BE2C (cell line): ENCODE measurements at regions not wholly inside any gene's neighbourhood (a gene's known extent, or its start where the extent isn't known, plus 50 kb on each side); places are given as distances from the start of the nearest gene placed in this dataset.
"Not testable (repeated sequence)": the region's sequence is repeated elsewhere in the genome, so short reads cannot be mapped to it uniquely, and the experiment has no call there.

ENCODE experiments used
- DNase-seq: peaks from one replicate; pipeline ENCODE4 v3.0.0-alpha.2; 2020
- H3K27me3 ChIP-seq: fragments of 250-450 bp; sonication (Bioruptor Pico); 2 replicates; pipeline ENCODE4 v1.5.1; 2020; ENCODE audit warnings: mild to moderate bottlenecking
- H3K36me3 ChIP-seq: fragments of 250-450 bp; sonication (Bioruptor Pico); 2 replicates; pipeline ENCODE4 v1.5.1; 2020; ENCODE audit warnings: mild to moderate bottlenecking
- H3K4me1 ChIP-seq: fragments of 250-450 bp; sonication (Bioruptor Pico); 2 replicates; pipeline ENCODE4 v1.5.1; 2020
- H3K4me3 ChIP-seq: 2 replicates; pipeline ENCODE4 v1.5.1; 2011; ENCODE audit warnings: low read depth, low read length
- H3K9me3 ChIP-seq: fragments of 250-450 bp; sonication (Bioruptor Pico); 2 replicates; pipeline ENCODE4 v1.5.1; 2020
- TF ChIP-seq, protein P1 (sequence below): IDR thresholded peaks from 2 replicates; pipeline ENCODE4 v1.5.1; 2012; ENCODE audit warnings: mild to moderate bottlenecking, low read depth, low read length

DNA sequence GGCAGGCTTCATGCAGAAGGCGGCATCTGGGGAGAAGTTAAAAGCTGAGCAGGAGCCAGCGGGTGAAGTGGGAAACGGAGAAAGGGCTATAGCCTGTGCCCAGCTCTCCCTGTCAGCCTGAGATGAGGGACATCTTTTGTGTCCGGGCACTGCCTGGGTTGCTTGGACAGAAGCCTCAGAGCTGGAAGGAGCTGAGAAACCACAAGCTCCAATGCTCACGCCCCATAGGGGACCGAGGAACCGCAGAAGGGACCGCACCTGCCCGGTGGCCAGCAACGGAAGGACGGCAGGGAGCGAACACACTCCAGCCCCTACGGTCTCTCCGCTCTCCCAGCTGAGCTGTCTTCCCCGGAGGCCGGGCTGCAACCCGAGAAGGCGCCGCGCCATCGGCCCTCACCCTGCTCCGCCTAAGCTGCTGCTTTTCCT lies 175.8 kb downstream of the NPIPB11 start:
- no peak for DNase-seq
- H3K27me3 ChIP-seq, result no peaks in the 10 kb centered on the region

DNA sequence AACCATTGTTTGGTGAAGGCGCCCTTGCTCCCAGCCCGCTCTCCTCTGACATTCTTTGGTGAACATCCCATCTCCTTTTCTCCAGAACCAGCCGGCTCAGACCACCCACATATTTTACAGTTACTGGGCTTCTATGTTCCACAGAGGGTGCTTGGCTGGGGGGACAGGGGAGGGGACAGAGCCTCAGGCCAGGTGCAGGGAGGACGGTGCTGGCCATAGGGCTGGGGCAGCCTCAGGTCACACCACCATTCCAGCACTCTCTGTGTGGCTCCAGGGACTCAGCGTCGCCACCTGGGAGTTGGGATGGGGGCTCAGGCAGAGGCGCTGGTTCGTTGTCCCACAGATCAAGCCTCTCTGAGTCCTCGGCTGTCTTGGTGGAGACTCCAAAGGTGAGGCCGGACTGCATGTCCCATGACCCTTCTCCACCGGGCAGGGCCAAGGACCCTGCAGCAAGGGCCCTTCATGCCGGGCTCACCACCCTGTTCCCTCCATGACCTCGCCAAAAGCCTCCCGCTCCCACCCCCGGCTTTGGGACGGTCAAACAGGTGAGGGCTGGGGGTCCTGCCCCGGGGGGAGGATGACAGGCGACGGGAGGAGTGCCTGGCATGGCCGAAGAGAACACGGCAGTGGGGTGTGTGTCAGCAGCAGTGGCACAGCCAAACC lies 176.4 kb downstream of the NPIPB11 start:
- H3K27me3 ChIP-seq, H3K4me3 ChIP-seq, H3K4me1 ChIP-seq, H3K36me3 ChIP-seq, H3K9me3 ChIP-seq, DNase-seq: not testable (repeated sequence)

More for the DNA sequence above, 175.8 kb downstream of the NPIPB11 start:
- no peak overlapping the region for H3K4me3 ChIP-seq
- no peaks in the 10 kb centered on the region for H3K9me3 ChIP-seq
- no peaks in the 10 kb centered on the region for H3K36me3 ChIP-seq
- TF ChIP-seq, protein P1, sequence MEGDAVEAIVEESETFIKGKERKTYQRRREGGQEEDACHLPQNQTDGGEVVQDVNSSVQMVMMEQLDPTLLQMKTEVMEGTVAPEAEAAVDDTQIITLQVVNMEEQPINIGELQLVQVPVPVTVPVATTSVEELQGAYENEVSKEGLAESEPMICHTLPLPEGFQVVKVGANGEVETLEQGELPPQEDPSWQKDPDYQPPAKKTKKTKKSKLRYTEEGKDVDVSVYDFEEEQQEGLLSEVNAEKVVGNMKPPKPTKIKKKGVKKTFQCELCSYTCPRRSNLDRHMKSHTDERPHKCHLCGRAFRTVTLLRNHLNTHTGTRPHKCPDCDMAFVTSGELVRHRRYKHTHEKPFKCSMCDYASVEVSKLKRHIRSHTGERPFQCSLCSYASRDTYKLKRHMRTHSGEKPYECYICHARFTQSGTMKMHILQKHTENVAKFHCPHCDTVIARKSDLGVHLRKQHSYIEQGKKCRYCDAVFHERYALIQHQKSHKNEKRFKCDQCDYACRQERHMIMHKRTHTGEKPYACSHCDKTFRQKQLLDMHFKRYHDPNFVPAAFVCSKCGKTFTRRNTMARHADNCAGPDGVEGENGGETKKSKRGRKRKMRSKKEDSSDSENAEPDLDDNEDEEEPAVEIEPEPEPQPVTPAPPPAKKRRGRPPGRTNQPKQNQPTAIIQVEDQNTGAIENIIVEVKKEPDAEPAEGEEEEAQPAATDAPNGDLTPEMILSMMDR, result no peak
- no peaks in the 10 kb centered on the region for H3K4me1 ChIP-seq

DNA sequence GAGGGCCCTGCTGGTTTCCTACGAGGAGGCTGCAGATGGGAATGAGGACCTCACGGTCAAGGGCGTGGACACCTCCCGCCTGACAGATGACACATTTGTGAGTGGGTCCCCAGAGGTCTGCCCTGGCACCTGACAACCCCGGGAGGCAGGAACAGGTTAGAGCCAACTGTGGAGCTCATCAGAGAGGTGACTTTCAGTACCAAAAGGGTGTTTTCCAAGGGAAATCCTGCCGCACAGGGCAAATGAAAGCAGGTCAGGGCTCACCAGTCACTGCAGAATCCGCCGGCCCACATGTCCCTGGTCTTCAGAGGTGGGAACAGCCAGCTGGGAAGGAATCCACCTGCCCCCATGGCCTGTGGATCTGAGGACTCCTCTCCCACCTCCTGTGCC lies 176.9 kb downstream of the NPIPB11 start:
- not testable (repeated sequence) for H3K4me3 ChIP-seq

DNA sequence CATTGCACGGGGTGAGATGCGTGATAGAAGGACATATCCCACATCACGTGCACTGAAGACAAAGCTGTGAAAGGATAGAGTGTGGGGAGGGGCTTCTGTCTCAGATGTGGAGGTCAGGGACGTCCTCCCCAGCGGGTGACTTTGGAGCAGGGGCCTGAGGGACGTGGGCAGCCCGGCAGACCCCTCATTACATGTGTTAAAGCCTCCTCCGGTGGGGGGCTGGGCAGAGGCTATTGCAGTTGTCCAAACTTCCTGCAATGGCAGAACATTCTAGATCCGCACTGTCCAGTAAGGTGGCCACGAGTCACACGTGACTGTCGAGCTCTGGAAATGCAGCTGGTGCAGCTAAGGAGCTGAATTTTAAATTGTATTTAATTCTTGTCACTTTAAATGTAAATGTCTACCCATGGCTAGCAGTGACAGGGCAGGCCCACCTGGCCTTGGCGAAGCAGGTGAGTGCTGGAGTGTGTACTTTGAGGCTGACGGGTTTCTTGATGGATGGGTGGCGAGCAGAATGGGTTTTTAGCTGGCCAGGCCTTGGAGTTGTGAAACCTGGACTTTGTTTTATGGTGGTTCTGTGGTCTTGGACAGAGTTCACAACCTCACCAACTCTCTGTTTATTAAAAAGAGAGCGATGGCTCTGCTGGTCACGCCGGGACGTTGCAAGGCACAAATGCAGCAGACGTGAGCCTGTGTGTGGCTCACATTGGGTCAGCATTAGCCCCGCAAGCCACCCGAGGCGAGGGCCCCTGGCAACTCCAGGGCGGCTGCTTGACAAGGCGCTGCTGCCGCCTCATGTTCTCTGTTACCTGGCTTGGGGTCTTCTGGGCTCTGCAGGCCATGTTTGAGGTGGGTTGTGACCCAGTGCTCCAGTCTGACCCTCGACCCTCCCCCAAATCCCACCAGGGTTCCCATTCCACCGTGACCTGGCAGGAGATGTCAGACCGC lies 177.6 kb downstream of the NPIPB11 start:
- not testable (repeated sequence) for H3K27me3 ChIP-seq, H3K36me3 ChIP-seq, H3K4me1 ChIP-seq, H3K4me3 ChIP-seq, H3K9me3 ChIP-seq, DNase-seq

More for the DNA sequence above, 176.9 kb downstream of the NPIPB11 start:
- H3K27me3 ChIP-seq, H3K4me1 ChIP-seq, H3K9me3 ChIP-seq, H3K36me3 ChIP-seq, DNase-seq: not testable (repeated sequence)

DNA sequence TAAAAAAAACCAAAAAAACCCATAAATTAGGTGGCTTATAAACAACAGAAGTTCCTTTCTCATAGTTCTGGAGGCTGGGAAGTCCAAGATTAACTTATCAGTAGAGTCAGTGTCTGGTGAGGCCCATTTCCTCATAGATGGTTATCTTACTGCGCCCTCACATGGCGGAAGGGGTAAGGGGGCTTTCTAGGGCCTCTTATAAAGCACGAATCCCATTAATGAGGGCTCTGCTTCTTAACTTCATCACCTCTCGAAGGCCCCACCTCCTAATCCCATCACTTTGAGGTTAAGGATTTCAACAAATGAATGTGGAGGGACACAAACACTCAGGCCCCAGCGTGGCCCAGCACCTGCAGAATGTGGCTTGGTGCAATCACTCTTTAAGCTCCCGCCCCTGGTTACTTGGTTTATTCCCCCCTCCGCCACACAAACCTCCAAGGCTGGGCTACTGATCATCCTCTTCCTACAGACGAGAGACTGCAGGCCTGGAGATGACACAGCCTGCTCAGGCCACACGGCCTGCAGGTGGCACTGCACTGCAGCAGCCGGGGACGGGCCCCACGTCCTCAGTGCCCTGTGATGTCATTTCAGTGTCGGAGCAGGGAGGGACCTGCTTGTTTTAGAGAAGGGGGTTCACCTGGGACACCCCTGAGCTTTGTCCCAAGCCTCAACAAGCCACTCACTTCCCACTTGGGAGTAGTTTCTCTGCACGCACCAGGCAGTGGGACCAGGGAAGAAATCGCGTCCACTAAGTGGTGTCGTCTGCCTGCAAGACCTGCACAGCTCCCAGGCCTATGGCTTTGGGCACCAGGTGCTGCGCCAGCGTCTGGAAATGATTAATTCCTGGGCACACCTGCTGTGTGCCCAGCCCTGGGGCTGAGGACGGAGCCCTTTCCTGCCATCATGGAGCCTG lies 178.5 kb downstream of the NPIPB11 start:
- not testable (repeated sequence) for H3K36me3 ChIP-seq, H3K27me3 ChIP-seq, H3K4me1 ChIP-seq, H3K4me3 ChIP-seq, H3K9me3 ChIP-seq
- peak; percentile 77 for DNase-seq
- TF ChIP-seq, protein P1, result peak; percentile 51

DNA sequence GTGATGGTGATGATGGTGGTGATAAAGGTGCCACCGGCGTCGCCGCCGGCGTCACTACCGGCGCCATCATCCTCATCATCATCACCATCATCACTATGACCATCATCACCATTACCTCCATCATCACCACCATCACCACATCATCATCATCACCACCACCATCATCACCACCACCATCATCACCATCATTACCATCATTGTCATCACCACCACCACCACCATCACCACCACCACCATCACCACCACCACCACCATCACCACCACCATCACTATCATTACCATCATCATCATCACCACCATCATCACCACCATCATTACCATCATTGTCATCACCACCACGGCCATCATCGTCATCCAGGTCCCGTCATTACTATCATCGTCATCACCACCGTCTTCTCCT lies 179.7 kb downstream of the NPIPB11 start:
- Histone ChIP-seq H3K9me3 (no peaks in the 10 kb centered on the region; the same call in 1 of the 2 replicates), H3K27me3 (no peaks in the 10 kb centered on the region), H3K4me1 (no peaks in the 10 kb centered on the region), H3K36me3 (no peaks in the 10 kb centered on the region), H3K4me3 (no peak overlapping the region)
- TF ChIP-seq, protein P1, result no peak
- DNase-seq, result no peak

DNA sequence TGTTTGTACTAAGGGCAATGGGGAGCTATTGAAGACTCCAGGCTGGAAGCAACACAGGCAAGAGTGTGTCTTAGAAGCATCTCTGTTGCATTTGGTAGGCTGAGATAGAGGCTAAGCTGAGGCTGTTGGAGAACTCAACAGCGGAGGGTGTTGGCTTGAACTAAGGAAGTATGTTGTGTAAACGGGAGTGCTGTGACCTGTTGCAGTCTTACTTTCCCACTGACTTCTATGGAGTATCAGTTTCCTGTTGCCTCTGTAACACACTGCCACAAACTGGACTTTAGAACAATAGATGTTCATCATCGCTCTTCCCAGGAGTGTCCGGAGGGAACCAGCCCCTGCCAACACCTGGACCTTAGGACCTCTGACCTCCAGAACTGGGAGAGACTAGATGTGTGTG lies 181.8 kb downstream of the NPIPB11 start:
- not testable (repeated sequence) for H3K9me3 ChIP-seq, H3K4me1 ChIP-seq, H3K27me3 ChIP-seq, H3K4me3 ChIP-seq, DNase-seq, H3K36me3 ChIP-seq

DNA sequence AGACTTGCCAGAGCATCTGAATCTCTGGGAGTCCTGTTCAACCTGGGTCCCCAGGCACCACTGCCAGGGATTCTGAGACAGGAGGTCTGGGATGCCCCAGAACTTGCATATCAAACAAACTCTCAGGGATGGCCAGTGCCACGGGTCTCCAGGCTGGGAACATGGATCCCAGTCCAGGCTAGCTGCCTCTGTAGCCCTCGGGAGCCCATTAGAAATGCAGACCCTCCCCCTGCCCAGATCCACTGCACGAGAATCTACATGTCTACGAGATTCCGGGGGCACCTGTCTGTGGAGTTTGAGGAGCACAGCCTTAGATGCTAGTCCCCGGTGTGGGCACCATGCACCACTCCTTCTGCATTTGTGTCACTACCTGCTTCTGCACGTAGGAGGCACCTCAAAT lies 183.9 kb downstream of the NPIPB11 start:
- not testable (repeated sequence) for H3K36me3 ChIP-seq, H3K27me3 ChIP-seq, H3K4me1 ChIP-seq, H3K9me3 ChIP-seq, H3K4me3 ChIP-seq, DNase-seq

DNA sequence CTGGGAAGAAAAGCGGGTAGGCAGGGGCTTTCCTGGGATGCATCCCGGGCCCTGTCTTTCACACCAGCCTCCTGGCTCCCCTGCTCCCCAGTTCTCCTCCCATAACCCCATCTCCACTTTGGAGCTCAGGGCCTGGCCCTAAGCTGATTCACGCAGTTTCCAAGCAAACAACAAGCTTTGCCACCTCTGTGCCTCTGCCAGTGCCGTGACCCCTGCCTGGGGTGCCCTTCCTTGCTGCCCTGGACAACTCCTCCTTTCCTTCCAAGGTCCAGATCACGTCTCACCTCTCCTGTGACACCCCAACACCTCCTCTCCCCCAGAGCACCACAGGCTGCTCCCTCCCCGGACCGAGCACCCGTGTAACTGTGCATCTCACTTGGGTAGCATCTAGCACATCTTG lies 184.5 kb downstream of the NPIPB11 start:
- not testable (repeated sequence) for H3K36me3 ChIP-seq, H3K4me1 ChIP-seq, DNase-seq, H3K27me3 ChIP-seq, H3K4me3 ChIP-seq, H3K9me3 ChIP-seq

DNA sequence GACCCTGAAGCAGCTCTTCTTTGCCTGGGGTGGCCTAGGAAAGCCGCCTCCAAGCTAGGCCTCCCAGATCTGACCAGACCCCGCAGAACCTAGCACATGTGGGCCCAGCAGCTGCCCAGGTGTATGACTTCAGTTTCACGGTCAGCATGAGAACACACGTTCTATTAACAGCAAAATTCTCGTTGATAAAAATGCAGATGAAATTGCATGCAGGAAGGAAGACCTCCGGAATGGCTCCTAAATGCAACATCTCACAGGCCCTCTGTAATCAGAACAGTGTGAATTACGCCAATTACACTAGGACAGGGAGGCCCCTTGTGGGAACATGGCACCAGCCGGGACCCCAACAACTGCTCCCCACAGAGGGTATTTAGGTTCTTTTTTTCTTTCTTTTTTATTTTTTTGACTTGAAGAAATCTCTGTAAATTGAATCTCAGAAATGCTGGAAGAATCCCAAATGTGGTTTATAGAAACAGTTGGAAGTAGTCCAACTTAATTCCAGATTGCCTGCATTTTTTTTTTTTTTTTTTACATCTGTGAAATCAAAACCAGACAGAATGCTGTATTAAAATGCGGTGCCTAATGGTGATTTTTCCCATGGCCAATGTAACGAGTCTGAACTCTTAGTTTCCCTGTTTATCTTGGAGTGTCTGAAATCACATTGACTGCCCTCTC lies 185.1 kb downstream of the NPIPB11 start:
- not testable (repeated sequence) for H3K36me3 ChIP-seq, H3K4me3 ChIP-seq, DNase-seq, H3K27me3 ChIP-seq, H3K9me3 ChIP-seq, H3K4me1 ChIP-seq

DNA sequence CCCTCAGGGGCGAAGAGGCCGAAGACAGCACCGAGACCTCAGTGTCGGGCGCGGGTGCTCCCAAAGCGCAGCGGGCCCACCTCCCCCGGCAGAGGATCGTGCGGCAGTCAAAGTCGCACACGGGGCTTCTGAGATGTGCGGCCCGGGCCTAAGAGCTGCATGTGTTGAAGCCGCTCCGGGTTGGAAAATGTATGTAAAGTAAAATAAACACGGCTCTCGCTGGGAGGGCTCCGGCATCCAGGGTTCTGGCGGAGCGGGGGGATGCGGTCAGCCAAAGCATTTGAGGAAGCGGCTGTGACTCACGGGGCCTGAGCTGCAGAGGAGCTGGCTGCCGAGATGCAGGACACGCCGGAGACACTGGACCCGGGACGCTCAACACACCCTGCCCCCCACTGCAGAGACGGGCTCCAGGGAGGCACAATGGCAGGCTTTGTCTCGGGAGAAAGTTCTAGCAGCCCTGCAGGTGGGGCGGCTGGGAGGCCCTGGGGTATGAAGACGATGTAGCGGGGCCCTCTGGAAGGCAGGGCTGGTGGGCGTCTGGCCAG lies 185.8 kb downstream of the NPIPB11 start:
- H3K9me3 ChIP-seq, H3K36me3 ChIP-seq, H3K4me1 ChIP-seq, DNase-seq, H3K4me3 ChIP-seq, H3K27me3 ChIP-seq: not testable (repeated sequence)
